T-helper 2 cell treated with Interferon-gamma antibody and Interleukin-4, amounts not matched to agents 100 ng/mL and 5 ng/mL, for 36 hours (primary cell): ENCODE measurements at regions not wholly inside any gene's neighbourhood (a gene's known extent, or its start where the extent isn't known, plus 50 kb on each side); places are given as distances from the start of the nearest gene placed in this dataset.
"Not testable (repeated sequence)": the region's sequence is repeated elsewhere in the genome, so short reads cannot be mapped to it uniquely, and the experiment has no call there.

ENCODE experiments used
- intact Hi-C: fragments of 100-400 bp; cut with micrococcal nuclease; formaldehyde crosslinking; loops from one replicate; pipeline ENCODE4 v1.15.1; 2023

DNA sequence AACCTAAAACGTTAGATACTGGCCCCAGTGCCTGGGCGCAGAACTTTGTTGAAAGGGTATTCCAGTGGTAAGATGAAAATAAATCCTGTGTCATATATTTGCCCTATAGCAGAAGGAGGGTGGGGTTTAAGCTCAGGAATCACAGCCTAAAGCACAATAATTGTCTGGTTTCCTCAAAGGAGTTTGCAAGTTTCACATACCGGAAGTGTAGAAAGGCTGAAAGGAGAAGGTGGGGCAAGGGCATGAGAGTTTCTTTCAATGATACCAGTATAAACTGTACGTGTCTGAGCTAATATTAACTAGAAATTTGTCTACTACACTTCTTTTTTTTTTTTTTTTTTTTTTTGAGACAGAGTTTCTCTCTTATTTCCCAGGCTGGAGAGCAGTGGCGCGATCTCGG lies 147.9 kb upstream of the WWC1 start:
- intact Hi-C loops: not testable (repeated sequence)

- intact Hi-C loops: no loop called here
These were observed 144.3 kb upstream of the WWC1 start for GRCh38 chr5:168147106-168147505.

DNA sequence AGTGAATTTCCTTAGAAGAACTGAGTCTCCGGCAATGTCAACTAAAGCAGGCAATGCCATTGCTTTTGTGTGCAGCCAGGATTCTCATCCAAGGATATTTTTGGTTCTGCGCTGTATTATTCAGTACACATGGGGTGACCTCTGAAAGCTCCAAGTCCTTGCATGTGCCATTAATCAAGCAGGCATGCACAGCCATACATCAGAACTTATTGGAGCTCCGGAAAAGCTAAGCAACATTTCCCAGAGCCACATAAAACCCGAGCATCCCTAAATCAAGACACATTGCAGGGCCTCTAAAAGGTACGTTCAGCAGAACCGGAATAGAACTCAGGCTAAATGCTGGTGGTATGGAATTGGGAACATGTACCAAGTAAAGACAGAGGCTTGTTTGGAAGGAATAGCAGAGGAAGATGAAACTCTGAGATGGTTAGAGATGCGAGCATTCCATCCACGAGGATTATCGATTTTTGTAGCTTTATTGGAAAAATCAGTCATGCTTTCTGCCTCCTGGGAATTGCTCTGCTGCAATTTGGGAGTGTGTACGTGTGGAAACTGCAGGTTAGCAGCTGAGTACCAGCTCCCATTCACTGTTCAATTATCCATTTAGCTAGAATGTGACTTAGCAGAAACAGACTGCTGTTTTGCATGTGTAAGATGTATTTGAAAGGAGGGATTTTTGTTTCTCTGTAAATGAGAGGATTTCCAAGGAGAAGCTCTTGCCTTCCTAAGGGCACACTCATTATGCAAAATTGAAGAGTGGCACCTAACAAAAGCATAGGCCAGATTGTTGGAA lies 143.7 kb upstream of the WWC1 start:
- intact Hi-C loops: no loop called here

GRCh38 chr5:168151041-168151440 lies 140.4 kb upstream of the WWC1 start:
- intact Hi-C loops: no loop called here

- intact Hi-C loops: no loop called here
These were observed 138.8 kb upstream of the WWC1 start for GRCh38 chr5:168152660-168153059.

GRCh38 chr5:168153263-168153875 lies 138.1 kb upstream of the WWC1 start:
- intact Hi-C loops: no loop called here

GRCh38 chr5:168153876-168154270 lies 137.6 kb upstream of the WWC1 start:
- intact Hi-C loops: no loop called here

GRCh38 chr5:168155585-168155984 lies 135.9 kb upstream of the WWC1 start:
- intact Hi-C loops: no loop called here

DNA sequence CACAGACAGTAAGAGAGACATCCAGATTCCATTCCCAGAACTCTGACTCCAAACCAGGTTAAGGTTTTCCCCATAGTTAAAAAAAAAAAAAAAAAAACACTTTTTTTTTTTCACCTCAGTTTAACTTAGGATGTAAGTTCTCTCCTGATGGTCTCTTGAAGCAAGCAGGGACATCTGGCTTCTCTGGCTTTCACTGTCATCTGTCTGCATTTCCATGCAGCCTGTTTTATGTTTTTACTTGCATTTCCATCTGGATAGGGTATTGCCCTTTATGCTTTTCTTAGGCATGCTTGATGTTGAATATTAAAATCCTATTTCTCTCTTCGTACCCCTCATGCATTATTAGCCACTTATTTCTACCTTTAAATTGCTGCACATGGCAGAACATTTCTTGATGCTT lies 135.3 kb upstream of the WWC1 start:
- intact Hi-C loops: no loop called here

GRCh38 chr5:168157141-168157540 lies 134.3 kb upstream of the WWC1 start:
- intact Hi-C loops: no loop called here

DNA sequence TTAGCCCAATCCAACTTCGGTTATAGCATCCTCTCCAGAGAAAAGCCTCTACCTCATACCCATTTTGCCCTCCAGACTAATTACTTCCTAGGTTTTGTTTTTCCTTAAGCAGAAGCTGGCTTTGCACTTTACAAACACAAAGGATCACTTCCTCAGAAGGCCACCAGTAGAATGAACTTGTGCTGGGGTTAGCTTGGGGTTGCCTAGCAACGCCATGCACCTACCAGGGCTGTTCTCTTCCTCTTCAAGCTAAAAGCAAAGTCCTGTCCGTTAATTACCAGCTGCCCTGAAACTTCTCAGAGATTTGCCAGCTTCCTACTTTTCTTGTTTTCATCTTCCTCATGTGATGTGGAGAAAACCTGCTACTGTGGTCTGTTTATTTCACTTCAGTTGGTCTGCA lies 132.0 kb upstream of the WWC1 start:
- intact Hi-C loops: no loop called here

DNA sequence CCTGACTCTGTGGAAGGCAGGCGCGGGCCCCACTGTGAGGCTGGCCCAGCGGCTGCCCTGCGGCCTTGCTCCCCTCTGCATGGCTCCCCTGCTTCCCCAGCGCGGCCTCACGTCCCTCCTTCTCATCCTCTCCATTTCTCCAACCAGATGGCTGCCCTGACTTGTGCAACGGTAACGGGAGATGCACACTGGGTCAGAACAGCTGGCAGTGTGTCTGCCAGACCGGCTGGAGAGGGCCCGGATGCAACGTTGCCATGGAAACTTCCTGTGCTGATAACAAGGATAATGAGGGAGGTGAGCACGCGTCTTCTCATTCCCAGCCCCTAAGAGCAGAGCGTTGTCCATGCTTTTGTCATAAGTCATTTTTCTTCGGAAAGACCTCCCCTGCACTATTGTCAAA lies 129.0 kb upstream of the WWC1 start:
- intact Hi-C loops: no loop called here

DNA sequence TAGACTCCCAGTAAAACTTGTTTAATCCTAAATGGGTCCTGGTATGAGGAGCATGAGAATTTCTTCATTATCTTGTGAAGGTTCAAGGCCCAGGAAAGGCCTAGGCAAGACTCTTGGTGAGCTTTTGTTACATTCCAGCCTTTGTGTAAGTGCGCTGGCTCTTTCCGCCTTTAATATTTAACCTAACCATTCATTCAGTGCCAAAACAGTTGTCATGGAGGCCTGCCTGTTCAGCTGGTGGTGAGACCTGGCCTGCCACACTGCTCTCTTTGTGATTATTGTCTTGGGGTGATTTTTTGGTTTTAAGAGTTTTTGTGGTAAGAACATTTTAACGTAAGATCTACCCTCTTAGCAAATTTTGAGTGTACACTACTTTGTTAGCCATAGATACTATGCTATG lies 127.5 kb upstream of the WWC1 start:
- intact Hi-C loops: no loop called here

GRCh38 chr5:168165221-168165914 lies 126.1 kb upstream of the WWC1 start:
- intact Hi-C loops: no loop called here

- intact Hi-C loops: no loop called here
These were observed 125.5 kb upstream of the WWC1 start for GRCh38 chr5:168165977-168166376.

- intact Hi-C loops: no loop called here
These were observed 124.1 kb upstream of the WWC1 start for GRCh38 chr5:168167338-168167737.

DNA sequence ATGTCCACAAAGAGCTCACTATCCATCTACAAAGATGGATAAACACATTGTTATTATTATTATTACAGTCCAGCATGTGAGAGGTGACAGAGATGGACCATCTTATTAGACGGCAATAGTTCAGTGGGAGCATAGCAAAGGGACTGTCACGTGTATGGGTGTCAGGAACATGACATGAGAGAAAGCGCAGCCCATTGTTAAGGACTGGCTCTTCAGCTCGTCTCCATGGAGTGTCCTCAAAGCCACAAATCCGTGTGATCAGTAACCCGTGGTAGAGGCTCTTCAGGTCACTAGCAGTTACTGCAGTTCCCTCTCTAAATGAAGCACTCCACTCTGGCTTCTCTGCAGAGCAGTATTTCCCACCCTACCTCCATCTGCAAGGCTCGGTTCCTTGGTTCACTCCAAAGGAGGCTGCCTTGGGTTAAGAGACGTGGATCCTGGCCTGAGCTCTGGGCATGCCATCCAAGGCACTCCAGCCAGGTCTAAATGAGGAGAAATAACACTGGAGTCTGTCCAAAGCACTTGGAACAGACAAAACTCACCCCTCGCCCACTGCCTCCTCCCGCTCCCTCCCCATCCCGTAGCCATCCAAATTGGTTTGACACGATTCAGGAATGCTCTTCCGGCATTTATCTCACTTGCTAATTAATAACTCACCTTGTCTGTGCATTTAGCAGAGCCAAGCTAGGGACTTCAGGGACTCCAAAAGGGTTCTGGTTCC lies 122.3 kb upstream of the WWC1 start:
- intact Hi-C loops: no loop called here

DNA sequence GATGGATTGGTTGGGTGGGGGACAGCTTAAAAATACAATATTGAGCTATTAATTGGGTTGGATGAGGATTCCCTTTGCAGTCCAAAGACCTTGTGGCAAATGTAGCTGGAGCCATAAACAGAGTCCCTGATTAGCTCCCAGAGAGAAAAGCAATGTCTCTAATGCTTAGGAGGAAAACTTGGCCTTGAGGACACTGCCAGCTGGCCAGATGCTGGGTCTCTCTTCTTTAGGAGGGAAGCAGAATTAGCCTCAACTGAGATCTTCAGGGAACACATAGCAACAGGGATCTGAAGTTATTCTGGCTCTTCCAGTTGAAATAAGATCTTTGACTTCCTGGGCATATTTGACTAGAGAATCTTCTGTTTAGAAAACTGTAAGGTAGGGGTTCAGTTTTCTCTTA lies 121.7 kb upstream of the WWC1 start:
- intact Hi-C loops: no loop called here

- intact Hi-C loops: no loop called here
These were observed 119.3 kb upstream of the WWC1 start for GRCh38 chr5:168171901-168172759.

DNA sequence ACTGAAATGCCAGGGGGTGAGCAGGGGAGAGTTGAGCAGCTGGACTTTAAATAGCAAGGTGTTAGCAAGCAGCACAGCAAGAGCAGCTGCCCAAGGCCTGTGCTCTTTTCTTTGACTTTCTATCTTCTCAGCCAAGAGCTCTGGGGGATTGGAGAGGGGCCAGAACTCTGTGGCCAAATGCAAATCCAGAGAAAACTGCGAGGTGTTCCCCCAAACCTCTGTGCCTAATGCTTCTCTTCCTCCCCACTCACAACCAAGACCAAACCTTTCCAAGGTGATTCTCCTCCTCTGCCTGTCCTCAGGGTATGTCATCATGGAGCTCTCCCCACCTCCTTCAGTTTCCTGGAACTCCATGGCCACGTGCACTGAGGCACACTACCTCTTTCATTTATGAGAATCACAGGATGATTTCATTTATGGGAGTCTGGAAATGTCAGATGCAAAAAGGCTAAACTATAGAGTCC lies 118.7 kb upstream of the WWC1 start:
- intact Hi-C loops: no loop called here

- intact Hi-C loops: no loop called here
These were observed 117.1 kb upstream of the WWC1 start for GRCh38 chr5:168174376-168174775.
